Right lobe of liver (tissue), 4 donors: ENCODE measurements at regions not wholly inside any gene's neighbourhood (a gene's known extent, or its start where the extent isn't known, plus 50 kb on each side); places are given as distances from the start of the nearest gene placed in this dataset.

Experiments
- CTCF ChIP-seq, 4 donors: fragments of 200-600 bp in 3 of 4; fragments of 450-650 bp in 1 of 4; IDR thresholded peaks; one replicate each; pipeline versions ENCODE4 v1.5.1 to v1.8.0; 2016 to 2022; ENCODE audit warnings: antibody characterized with exemption in 4 of 4, mild to moderate bottlenecking in 2 of 4
- POLR2A ChIP-seq: fragments of 450-650 bp; IDR thresholded peaks from one replicate; pipeline ENCODE4 v1.6.1; 2017; ENCODE audit warnings: antibody characterized with exemption, mild to moderate bottlenecking
- donor health status: DM: no; HTN: no; CAD: no.
- donor health status: DM: no; HTN: no; CAD: no.
- donor health status: DM: no; HTN: yes; CAD: no.

GRCh38 chrX:3549411-3549911 is 164.0 kb downstream of the PRKX start:
- TF ChIP-seq POLR2A (no peak), CTCF (IDR thresholded peaks at IDR 0.05) (no peak)
